Activated CD4-positive, CD25-positive, alpha-beta regulatory T cell treated with anti-CD3 and anti-CD28 coated beads, Interleukin-2, amount 50 U/mL, for 72 hours (primary cell): ENCODE measurements at regions not wholly inside any gene's neighbourhood (a gene's known extent, or its start where the extent isn't known, plus 50 kb on each side); places are given as distances from the start of the nearest gene placed in this dataset.

Experiments used
- DNase-seq: peaks from one replicate; pipeline ENCODE4 v3.0.0; 2021

DNA sequence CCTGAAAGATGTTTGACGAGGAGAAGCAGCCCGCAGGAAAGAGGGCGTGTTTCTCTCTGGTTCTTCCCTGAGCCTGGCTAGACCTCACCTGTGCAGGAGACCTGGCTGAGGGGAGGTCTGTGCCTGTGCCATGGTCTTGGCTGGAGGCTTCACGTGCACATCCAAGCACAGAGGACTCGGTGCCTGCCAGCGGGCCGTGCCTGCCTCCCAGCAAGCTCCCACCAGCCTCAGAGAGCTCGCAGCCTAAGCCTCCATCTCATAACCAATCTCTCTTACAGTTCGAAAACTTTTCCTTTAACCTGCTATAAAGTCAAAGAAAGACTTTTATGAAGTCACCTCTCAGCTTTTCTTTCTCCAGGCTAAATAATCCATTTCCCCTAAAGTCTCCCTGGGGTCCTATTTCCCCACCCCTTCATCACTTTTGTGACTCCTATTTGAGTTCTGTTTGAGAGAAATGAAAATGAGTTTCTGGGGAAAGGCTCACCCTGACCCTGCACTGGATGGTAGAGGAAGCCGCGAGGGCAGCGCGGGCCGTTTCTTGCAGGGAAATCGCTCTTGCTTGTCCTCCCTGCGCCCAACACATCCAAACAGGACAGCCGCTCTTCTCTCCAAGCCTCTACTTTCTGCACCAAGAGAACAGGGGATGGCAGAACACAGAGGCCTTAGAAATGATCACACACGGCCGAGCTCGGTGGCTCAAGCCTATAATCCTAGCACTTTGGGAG lies 521.0 kb downstream of the SOX11 start:
- DNase-seq: no peak

DNA sequence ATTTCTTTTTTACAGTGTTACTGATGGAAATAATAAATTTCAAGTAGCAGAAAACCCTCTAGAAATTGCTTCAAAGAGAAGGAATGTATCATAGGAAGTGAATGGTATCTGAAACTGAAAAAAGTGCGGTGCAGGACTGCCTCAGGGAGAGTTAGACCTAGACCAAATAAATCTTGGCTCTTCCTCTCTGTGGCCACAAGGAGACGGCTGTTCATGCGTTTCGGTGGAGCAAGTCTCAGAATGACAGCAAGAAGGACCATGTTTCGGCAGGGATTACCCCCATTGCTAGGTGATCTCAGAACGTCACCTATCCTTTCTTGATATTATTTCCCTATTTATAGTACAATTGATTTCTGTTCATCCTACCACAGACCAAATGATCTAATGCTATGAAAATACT lies 522.3 kb downstream of the SOX11 start:
- DNase-seq: no peak

DNA sequence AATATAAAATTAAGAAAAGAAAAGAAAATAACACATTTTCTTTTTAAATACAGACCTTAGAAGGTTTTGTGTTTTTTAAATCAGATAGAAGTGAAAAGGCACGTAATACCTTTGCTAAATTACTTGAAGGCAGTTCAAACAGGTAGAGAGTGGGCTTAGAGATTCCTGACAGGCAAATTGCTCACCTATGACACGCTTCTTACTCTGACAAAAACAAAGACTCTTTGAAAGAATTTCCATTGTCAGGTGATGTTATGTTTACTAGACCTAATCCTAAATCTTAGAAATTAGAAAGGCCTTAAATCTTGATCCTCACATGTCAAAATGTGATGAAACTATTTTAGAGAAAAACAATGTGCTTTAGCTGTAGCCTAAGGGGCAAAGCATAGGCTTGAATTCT lies 522.9 kb downstream of the SOX11 start:
- no peak for DNase-seq

DNA sequence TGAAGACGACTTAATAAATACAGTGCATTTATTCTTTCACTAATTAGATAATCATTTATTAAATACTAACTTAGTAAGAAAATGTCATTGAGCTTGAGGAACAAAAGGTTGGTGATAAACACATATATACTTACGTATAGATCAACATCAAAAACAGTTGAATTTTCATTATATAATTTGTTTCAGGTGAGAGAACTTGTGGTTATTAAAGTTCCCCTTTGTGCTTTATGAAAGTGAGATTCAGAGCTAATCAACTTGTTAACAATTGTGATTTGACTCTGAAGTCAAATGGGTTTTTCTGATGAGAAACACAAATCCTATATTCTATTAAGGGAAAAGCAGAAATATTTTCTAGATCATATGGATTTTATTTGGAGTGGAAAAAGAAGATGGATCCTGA lies 524.0 kb downstream of the SOX11 start:
- DNase-seq: no peak

DNA sequence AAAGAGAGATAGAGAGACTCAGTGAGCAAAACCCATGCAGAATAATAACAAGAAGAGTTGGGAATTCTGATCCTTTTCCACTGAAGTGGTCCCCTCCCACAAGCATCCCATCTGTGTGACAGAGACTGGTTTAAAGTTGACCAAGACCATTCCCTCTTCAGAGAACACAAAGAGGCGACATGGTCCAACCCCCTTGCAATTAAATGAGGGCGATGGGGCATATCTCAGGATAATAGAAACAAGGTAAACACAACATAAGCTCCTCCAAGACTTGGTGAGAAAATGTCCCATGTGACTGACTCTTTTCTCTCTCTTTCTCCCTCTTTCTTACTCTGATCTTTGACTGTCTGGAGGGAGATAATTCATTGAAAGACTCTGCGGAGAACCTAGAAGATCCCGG lies 526.7 kb downstream of the SOX11 start:
- no peak for DNase-seq

DNA sequence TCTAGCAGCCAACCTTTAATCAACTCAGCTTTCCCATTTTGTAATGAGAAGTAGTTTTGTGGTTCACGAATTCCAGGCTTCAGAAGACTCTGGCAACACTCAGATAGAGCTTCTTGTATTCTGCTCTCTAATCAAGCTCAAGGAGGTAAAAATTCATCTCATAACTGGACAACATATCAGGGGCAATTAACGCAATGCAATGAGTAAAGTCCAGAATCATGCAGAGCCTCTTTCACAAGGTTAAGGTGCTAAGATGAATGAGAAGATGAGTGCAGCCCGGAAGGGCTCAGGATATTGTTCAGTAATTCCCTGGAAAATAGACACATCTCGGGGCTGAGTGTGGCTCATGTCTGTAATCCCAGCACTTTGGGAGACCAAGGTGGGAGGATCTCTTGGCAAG lies 527.7 kb downstream of the SOX11 start:
- DNase-seq: no peak

DNA sequence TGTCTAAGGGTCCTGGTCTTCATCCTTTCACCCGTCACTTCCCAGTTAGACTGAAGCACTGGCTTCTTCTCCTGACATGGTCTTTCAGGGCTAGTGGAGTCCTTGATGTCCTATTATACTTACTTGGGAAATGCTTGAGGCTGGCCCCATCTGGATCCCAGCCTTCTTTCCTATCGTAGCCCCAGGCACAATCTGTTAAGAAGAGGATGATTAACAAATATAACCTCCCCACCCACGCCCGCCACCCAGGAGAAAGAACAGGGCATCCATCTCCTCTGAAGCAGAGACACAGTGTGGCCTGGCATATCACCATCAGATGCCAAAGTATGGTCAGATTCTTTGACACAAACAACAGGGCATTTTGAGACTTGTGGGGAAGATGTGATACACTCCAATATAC lies 530.1 kb downstream of the SOX11 start:
- no peak for DNase-seq

DNA sequence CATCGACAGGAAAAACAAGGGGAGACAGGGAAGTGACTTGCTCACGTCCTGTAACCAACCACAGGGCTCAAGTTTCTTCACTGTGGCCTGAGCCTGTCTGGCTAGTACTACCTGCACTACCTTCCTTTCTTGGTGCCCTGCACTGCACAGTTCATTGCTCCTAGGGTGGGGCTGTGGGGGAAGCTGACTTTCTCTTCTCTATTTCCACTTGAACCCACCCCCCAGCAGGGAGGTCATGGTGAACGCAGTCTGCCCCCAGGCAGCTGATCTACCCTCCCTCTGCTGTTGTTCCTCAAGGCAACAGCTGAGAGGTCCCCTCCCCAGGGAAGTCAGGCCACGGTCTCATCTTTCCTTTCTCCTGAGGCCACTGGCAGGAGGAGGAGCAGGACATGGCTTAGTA lies 532.1 kb downstream of the SOX11 start:
- DNase-seq: no peak

DNA sequence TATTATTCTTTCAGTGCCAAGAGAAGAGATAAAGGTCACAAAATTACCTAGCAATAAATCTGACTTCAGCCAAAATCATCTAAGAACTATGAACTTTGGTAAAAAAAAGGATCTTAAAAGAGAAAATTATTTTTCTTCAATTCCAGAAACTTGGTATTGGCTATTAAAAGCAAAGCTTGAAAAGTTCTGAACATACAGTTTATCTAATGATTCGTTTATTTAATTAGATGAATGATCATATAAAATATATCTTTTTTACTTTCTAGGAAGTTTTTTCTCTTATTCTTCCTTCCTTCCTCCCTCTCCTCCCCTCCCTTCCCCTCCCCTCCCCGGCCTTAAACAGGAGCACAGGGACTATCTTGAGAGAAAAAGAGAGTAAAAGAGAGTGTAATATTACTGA lies 536.1 kb downstream of the SOX11 start:
- no peak for DNase-seq

DNA sequence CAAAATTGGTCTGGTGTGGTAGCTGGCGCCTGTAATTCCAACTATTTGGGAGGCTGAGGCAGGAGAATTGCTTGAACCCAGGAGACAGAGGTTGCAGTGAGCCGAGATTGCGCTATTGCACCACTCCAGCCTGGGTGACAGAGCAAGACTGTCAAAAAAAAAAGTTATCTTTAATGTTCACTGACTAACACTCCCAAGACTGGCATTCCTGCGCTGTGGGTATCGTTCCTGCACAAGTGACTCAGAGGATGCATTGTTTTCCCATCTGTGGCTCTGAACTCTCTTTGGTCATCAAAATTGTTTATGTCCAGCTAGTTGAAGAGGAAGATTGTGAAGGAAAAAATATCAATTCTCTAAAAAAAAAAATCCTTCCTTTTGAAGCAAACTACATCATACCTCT lies 539.0 kb downstream of the SOX11 start:
- DNase-seq: no peak

DNA sequence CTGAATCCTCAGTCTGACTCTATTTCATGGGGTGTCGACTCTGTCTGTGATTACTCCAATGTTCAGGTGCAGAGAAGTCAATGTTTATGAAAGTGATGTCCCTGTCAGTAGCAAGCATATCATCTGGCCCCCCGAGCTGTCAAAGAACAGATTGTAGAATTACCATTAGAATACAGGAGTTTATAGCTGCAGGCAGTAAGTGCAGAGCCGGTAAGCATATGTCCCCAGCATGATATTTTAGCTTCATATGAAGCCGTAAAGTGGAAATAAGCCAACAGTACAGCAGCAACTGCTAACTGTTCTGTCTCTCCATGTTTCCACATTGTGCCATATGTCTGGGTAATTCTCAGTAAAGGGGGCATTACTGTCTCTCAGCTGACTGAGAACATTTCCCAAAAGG lies 541.8 kb downstream of the SOX11 start:
- DNase-seq: no peak

DNA sequence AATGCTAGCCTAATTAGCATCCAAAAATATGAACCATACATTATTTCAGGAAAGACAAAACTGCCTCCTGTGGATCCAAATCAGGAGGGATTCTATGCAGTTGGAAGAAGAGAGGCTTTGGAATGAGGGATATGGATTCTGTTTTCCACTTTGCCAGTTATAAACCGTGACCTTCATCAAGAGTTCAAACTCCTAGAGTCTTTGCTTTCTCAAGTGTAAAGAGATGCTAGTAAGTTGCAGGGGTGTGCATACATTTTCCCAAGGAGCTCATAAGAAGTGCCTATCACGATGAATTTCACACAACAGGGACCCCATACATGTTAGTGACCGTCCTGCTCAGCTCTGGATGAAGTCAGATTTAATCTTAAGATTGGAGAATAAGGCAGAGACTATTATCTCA lies 542.5 kb downstream of the SOX11 start:
- DNase-seq: no peak

DNA sequence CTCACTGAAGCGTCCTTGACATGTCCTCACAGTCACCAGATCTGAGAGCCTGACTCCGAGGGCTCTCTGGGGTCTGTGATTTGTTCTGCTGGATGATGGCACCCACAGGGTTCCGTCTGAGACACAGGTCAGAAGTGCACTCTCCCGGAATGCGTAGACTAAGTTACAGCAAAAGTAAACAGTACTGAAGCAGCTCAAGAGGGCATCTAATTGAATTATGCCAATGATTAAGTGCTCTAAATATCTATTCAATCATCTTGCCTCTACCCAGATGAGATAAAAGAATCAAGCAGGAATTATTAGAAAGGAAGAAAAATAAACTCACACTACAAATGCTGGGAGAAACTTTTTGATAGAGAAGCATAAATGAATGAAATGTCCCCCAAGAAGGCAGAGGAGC lies 544.1 kb downstream of the SOX11 start:
- DNase-seq: no peak

DNA sequence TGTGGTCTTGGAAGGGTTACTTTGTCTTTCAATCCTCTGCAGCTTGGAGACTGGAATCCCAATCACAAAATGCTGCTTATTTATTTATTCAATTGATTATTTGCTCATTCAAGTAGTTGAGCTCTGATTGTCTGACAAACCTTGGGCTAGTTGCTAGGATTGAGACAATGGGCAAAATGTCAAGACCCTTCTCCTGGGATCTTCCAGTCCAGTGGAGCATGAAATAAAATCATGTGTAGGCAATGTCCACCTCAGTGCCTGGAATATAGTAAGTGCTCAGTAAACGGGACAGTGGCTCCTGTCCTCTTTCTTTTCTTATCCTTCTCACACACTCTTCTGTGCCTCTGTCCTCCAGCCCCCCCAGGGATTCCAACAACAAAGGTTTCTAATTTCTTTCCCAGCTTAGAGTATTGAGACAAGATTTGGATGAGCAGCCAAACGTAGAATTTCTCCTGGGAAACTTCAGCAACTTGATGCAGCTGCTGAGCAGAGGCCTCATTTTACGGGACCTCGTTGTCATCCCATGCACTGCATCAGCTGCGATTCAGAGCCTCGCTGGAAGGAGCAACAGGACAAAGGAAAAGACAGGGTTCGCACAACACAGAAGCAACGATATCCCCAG lies 545.0 kb downstream of the SOX11 start:
- DNase-seq: no peak

DNA sequence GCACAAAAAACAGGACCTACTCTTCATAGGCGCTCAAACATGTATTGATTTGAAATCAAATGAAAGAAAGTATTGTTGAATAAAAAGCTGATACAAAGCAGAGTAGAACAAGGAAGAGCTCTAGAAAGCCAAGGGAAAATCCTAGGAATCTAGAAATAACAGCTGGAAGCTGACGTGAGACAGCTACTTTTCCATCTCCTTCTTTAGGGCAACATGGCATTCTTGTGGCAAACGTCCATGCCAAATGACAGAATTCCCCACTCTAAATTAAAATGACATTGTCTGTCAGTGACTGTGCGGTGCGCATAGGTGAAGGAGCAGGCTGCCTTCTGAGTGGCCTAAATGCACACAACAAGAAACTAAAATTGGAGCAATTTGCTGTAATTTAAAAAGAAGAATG lies 557.4 kb downstream of the SOX11 start:
- no peak for DNase-seq

DNA sequence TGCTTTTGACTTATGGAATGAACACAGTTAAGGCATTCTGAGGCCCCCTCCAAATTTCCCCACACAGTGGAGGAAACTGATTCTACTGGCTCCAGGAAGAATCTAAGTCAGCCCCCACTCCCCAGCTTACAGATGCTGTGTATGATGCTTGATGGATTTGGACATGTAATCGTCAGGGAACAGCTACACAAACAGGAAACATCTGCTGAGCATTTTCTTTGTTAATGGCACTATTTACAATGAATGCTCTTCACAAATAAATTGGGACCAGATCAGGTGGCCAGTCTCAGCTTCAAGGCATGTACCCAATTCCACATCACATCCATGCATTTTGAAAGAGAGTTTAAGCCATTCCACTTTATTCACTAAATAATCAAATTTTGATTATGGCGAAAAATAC lies 562.3 kb downstream of the SOX11 start:
- DNase-seq: no peak

DNA sequence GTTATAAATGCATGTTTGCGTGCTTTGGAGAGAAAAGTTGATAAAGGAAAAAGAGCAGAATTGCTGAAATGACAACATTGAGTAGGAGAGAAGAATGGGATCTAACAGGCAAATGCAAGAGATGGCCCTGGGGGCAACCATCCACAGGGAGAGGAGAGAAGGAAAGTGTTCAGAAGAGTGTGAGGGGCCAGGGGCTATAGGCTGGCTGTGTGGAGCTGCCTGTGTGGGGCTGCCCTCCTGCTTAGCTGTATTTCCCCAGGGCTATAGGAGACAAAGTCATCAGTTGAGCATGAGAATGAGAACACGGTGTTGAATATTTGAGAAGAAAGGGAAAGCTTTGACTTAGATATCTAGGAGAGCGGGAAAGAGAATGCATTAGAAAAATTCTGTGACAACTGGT lies 572.0 kb downstream of the SOX11 start:
- DNase-seq: no peak

DNA sequence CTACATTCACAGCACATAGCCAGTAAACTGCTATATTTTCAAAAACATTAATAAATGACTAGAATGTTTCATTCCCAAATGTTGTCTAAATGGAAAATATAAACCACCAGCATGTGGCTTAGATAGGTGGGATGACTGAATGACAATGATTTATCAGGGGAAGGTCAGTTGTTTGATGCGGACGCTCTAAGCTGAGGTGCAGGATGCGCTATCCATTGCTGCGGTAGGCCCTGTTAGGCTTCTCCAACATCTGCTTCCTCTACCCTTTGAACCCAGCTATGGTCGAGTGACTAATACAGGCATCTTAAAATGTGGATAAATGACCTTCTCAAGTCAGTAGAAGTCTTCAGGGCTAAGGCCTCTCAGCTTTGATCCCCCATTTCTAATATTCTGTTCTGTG lies 584.2 kb downstream of the CMPK2 start:
- no peak for DNase-seq

DNA sequence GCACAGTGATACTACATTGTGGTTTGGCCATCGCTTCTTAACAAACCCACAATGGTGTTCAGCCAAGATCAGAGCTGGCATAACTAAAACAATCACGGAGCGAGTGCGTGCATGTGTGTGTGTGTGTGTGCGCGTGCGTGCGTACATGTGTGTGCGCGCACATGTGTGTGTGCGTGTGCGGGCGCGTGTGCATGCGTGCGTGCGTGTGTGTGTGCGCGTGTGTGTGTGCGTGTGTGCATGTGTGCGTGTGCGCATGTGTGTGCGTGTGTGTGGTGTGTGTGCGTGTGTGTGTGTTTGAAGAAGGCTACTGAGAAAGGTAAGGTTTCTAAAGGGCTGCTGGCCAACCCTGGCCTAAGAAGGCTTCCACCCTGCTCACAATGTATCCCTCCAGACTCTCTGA lies 582.4 kb downstream of the CMPK2 start:
- DNase-seq: no peak

DNA sequence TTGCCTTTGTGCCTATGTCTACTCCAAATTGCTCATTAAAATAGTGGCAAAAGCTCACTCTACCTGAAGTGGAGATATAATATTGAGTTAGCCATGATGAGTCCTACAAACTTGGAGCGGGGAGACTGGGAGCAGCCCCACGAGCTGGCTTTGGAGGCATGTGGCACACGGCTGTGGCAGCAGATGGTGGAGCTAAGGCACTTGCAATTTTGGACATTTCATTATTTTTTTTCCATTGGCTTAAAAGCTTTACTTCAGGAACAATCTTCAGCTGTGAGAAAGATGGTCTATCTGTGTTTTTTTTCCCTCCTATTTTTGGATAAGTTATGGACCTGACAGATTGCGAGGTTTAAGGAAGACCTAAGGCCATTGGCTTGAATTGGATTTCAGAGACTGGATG lies 578.3 kb downstream of the CMPK2 start:
- DNase-seq: no peak

DNA sequence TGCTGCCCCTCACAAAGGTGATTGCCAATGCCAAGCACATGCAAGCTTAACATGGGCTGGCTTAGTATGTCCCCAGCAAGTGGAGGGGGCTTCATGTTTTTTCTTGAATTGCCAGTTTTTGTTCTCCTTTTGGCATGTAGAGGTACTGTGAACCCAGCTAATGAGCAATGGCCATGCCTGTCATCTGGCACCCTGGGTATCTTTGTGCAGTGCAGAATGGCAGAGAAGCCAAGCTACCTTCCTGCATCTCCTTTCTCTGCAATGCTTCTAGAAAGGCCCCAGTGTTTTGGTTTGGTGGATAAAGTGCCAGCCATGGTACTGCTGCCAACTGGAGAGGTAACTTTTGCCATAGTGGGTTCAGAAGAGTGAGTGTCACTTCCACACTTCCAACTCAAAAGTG lies 576.9 kb downstream of the CMPK2 start:
- no peak for DNase-seq

DNA sequence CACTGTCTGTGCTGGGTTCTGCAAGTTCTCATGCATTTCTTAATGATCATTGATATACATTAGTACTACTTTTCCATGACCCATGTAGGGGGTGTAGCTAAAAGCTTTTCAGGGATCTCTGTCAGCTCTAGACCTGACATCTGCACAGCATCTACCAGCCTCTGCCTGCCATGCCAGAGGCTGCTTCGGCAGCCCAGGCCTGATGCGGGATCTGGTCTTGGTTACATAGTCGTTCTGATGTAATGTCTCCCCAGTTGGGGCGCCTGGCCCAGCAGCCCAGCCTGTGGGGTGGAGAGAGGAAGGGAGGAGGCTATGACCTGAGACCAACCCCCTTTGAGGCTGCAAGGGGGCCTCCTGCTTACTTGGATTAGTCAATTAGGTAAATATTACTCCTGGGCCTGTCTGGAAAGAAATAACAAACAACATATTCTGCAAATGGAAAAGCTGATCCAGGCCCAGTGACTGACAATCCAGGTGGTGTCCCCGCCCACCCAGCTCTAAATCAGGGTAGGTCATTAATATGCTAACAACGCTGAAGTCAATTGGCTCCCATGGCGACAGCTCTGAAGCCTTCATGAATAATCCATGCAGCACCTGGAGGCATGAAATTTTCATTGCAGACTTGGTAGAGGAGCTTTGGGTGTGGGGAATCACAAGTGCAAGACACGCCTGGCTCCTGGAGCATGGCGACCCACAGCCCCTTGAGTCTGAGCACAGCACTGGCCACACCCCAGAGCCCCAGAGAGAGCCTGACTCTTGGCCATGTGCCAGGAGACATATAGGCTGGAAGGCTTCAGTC lies 575.3 kb downstream of the CMPK2 start:
- no peak for DNase-seq

DNA sequence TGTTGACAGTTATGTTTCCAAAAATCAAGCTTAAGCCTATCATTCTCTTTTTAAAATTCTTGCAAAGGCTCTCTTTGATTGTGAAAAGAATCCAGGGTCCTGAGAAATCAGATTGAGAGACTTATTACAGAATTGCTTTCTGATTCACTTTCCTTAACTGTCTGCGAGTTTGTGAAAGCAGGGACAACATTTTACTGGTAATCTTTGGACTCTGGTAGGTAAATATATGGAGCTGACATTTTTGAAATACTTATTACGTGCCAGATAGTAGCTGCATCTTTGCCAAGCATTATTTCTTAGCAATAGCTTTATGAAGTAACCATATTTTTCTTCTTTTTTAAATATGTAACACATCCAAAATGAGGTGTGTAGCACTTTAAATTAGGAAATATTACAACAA lies 570.9 kb downstream of the CMPK2 start:
- no peak for DNase-seq

DNA sequence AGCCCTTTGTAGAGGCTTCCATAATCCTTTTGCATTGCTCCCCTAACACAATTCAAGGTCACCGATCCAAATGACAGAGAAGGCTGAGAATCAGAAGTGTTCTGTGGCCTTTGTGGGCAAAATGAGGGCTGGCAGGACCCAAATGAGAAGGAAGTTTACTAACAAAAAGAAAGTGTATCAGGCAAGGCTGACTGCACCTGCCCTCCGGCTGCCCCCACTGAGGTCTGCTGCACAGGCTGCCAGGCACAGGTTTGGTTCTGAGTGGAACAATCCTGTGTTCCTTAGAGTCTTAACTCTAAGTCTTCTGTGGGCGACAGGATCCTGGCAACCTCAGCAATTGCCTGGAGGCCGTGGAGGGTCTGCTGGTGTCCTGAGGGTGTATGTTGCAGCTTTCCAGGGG lies 568.5 kb downstream of the CMPK2 start:
- DNase-seq: no peak
